Trophoblast cell (in vitro differentiated cells and primary cell): ENCODE measurements at regions not wholly inside any gene's neighbourhood (a gene's known extent, or its start where the extent isn't known, plus 50 kb on each side); places are given as distances from the start of the nearest gene placed in this dataset.
A peak's percentile ranks its signal among the peaks of the same experiment; 100 is the strongest.

Source experiments
- DNase-seq, 2 donors: peaks; one replicate each; pipeline ENCODE4 v3.0.0-alpha.2; 2016
- H2AFZ ChIP-seq: 2 replicates; pipeline ENCODE4 v1.6.1; 2013; ENCODE audit warnings: low read length, moderate library complexity, mild to moderate bottlenecking; ENCODE audit not compliant: insufficient read depth, poor library complexity
- H2AK5ac ChIP-seq: 2 replicates; pipeline ENCODE4 v1.6.1; 2013; ENCODE audit warnings: mild to moderate bottlenecking, low read length
- H2BK120ac ChIP-seq: 2 replicates; pipeline ENCODE4 v1.6.1; 2013; ENCODE audit warnings: low read length, mild to moderate bottlenecking, moderate library complexity; ENCODE audit not compliant: insufficient read depth, poor library complexity
- H2BK12ac ChIP-seq: 2 replicates; pipeline ENCODE4 v1.6.1; 2013; ENCODE audit warnings: mild to moderate bottlenecking, low read length, moderate library complexity
- H2BK5ac ChIP-seq: 2 replicates; pipeline ENCODE4 v1.6.1; 2013; ENCODE audit warnings: low read length, low read depth, moderate library complexity, mild to moderate bottlenecking; ENCODE audit not compliant: poor library complexity
- H3K14ac ChIP-seq: 2 replicates; pipeline ENCODE4 v1.6.1; 2013; ENCODE audit warnings: mild to moderate bottlenecking, low read length
- H3K18ac ChIP-seq: 2 replicates; pipeline ENCODE4 v1.6.1; 2013; ENCODE audit warnings: mild to moderate bottlenecking, low read length
- H3K23ac ChIP-seq: 2 replicates; pipeline ENCODE4 v1.6.1; 2013; ENCODE audit warnings: low read length
- H3K27ac ChIP-seq: 2 replicates; pipeline ENCODE4 v1.5.1; 2013; ENCODE audit warnings: low read depth, mild to moderate bottlenecking, inconsistent platforms, low read length, moderate library complexity
- H3K27me3 ChIP-seq: 2 replicates; pipeline ENCODE4 v1.6.1; 2013; ENCODE audit warnings: inconsistent platforms, mild to moderate bottlenecking, low read length, moderate library complexity; ENCODE audit not compliant: insufficient read depth
- H3K36me3 ChIP-seq, 2 experiments: 1 replicate in 1 of 2; 2 replicates in 1 of 2; pipeline ENCODE4 v1.6.1; 2013; ENCODE audit warnings: low read length in 2 of 2, mild to moderate bottlenecking in 2 of 2, moderate library complexity in 1 of 2; ENCODE audit not compliant: insufficient read depth in 2 of 2, control insufficient read depth in 1 of 2
- H3K4ac ChIP-seq: 2 replicates; pipeline ENCODE4 v1.6.1; 2013; ENCODE audit warnings: low read depth, mild to moderate bottlenecking, low read length, moderate library complexity
- H3K4me1 ChIP-seq, 2 experiments: 1 replicate in 1 of 2; 2 replicates in 1 of 2; pipeline ENCODE4 v1.6.1; 2013; ENCODE audit warnings: low read length in 2 of 2, mild to moderate bottlenecking in 2 of 2, moderate library complexity in 1 of 2; ENCODE audit not compliant: insufficient read depth in 2 of 2, control insufficient read depth in 1 of 2
- H3K4me2 ChIP-seq: 2 replicates; pipeline ENCODE4 v1.6.1; 2013; ENCODE audit warnings: inconsistent platforms, mild to moderate bottlenecking, low read length, moderate library complexity
- H3K4me3 ChIP-seq: 2 replicates; pipeline ENCODE4 v1.5.1; 2013; ENCODE audit warnings: mild to moderate bottlenecking, low read depth, low read length, inconsistent platforms
- H3K79me1 ChIP-seq: one replicate; pipeline ENCODE4 v1.6.1; 2013; ENCODE audit warnings: low read length
- H3K79me2 ChIP-seq: 2 replicates; pipeline ENCODE4 v1.6.1; 2013; ENCODE audit warnings: low read length, mild to moderate bottlenecking; ENCODE audit not compliant: control insufficient read depth, insufficient read depth, poor library complexity
- H3K9ac ChIP-seq: 2 replicates; pipeline ENCODE4 v1.6.1; 2013; ENCODE audit warnings: mild to moderate bottlenecking, low read length
- H3K9me3 ChIP-seq: 2 replicates; pipeline ENCODE4 v1.6.1; 2013; ENCODE audit warnings: low read depth, mild to moderate bottlenecking, control low read depth, inconsistent platforms, low read length; ENCODE audit not compliant: insufficient read depth
- H4K12ac ChIP-seq: 2 replicates; pipeline ENCODE4 v1.6.1; 2013; ENCODE audit warnings: low read depth, mild to moderate bottlenecking, low read length, moderate library complexity
- H4K8ac ChIP-seq: 2 replicates; pipeline ENCODE4 v1.6.1; 2013; ENCODE audit warnings: low read depth, mild to moderate bottlenecking, low read length, moderate library complexity
- H4K91ac ChIP-seq: one replicate; pipeline ENCODE4 v1.6.1; 2013; ENCODE audit warnings: low read depth, mild to moderate bottlenecking, low read length, moderate library complexity
- WGBS: extraction: QIAGEN DNeasy Blood & Tissue Kit; methylation state at CpG from one replicate; pipeline ENCODE4 v1.1.7; 2013; ENCODE audit warnings: missing lambda C conversion rate; ENCODE audit not compliant: insufficient read length, insufficient coverage; ENCODE audit errors: extremely low coverage; 5-methylcytosine and 5-hydroxymethylcytosine counted together

- Histone ChIP-seq H3K9ac (no peak overlapping the region), H3K79me2 (no peaks in the 10 kb centered on the region), H3K14ac (no peak overlapping the region), H4K8ac (no peak overlapping the region), H2BK12ac (no peak overlapping the region), H2BK5ac (no peak overlapping the region), H2AK5ac (no peak overlapping the region), H3K27me3 (no peaks in the 10 kb centered on the region), H2AFZ (no peak overlapping the region), H3K4me1 (no peaks in the 10 kb centered on the region), H3K27ac (no peak overlapping the region), H3K4ac (no peak overlapping the region), H3K79me1 (no peaks in the 10 kb centered on the region), H4K91ac (no peak overlapping the region), H3K4me2 (no peak overlapping the region), H2BK120ac (no peak overlapping the region), H4K12ac (no peak overlapping the region), H3K23ac (no peak overlapping the region), H3K9me3 (no peaks in the 10 kb centered on the region), H3K18ac (no peak overlapping the region), H3K4me3 (no peak overlapping the region), H3K36me3 (no peaks in the 10 kb centered on the region)
- DNase-seq, result no peak
- 100% methylated on average over 1 of the region's 5 CpGs for WGBS
Measured at GRCh38 chr20:12829170-12829569, 179.6 kb upstream of the SPTLC3 start.

- H3K79me2 ChIP-seq, result no peaks in the 10 kb centered on the region
- no peak overlapping the region for H4K8ac ChIP-seq
- no peak overlapping the region for H2AFZ ChIP-seq
- WGBS, result no CpG with 5 or more reads among the region's 1 CpG
- H3K27me3 ChIP-seq, result no peaks in the 10 kb centered on the region
- no peak overlapping the region for H2BK12ac ChIP-seq
- peaks cover 1% of the 10 kb centered on the region for H3K9me3 ChIP-seq
- H3K9ac ChIP-seq, result no peak overlapping the region
- no peak for DNase-seq
- no peak overlapping the region for H3K4me3 ChIP-seq
- H3K36me3 ChIP-seq, result no peaks in the 10 kb centered on the region
- no peak overlapping the region for H2AK5ac ChIP-seq
- H4K91ac ChIP-seq, result no peak overlapping the region
- no peak overlapping the region for H2BK120ac ChIP-seq
- H4K12ac ChIP-seq, result no peak overlapping the region
- H3K79me1 ChIP-seq, result no peaks in the 10 kb centered on the region
- no peak overlapping the region for H3K23ac ChIP-seq
- H3K4ac ChIP-seq, result no peak overlapping the region
- no peak overlapping the region for H2BK5ac ChIP-seq
- no peak overlapping the region for H3K18ac ChIP-seq
- no peak overlapping the region for H3K14ac ChIP-seq
- H3K27ac ChIP-seq, result no peak overlapping the region
- H3K4me2 ChIP-seq, result no peak overlapping the region
- H3K4me1 ChIP-seq, result peaks cover 0 to 2% of the 10 kb centered on the region in 2 experiments
Measured at GRCh38 chr20:12833861-12834260, 174.9 kb upstream of the SPTLC3 start.

DNA sequence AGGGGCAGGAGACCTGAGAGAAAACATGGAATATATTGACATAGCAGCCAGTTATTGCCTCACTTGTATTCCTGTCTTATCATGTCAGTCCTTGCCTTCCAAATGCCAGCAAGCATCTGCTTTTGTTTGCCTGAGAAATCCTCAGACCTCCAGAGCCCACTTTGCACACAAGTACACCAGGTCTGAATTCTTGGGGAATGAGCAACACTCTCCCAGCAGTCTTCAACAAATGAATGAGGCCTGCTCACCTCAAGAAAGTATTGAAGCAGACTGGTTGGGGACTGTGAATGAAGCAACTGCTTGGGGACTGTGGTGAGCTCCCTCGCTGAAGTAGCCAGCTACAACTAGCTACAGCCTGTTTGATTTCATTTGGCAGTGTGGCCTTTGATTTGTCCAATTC lies 172.8 kb upstream of the SPTLC3 start:
- Histone ChIP-seq H3K14ac (no peak overlapping the region), H3K4me1 (peaks cover 0 to 2% of the 10 kb centered on the region in 2 experiments), H2BK5ac (no peak overlapping the region), H3K23ac (no peak overlapping the region), H3K36me3 (no peaks in the 10 kb centered on the region), H3K4ac (no peak overlapping the region), H3K79me1 (no peaks in the 10 kb centered on the region), H3K18ac (no peak overlapping the region), H2BK120ac (no peak overlapping the region), H4K12ac (no peak overlapping the region), H3K9ac (no peak overlapping the region), H3K4me3 (no peak overlapping the region), H3K9me3 (peaks cover 1% of the 10 kb centered on the region), H3K27ac (peak overlapping the region; percentile 80), H3K4me2 (peak overlapping the region; percentile 35), H2BK12ac (no peak overlapping the region), H2AK5ac (no peak overlapping the region), H4K8ac (no peak overlapping the region), H4K91ac (no peak overlapping the region), H2AFZ (no peak overlapping the region), H3K27me3 (no peaks in the 10 kb centered on the region), H3K79me2 (no peaks in the 10 kb centered on the region)
- peak; percentile 31 to 66 for DNase-seq
- no CpG with 5 or more reads among the region's 1 CpG for WGBS

DNA sequence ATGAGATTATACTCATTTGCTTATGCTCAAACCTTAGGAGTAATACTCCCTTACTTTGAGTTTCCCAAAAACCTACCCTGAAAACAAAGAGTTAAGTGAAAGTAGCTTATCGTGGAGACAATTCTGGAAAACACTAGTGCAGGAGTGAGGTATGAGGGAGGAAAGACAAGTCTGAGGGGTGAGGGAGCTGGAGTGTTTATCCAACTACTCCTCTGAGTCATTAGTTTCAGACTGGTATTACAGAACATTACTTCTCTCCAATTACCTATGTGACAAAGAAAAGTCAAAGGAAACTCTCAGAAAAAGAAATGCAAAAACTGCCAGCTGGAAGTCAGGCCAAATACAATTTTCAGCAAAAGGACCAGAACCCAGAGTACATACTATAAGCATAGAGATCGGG lies 171.1 kb upstream of the SPTLC3 start:
- H3K9ac ChIP-seq, result no peak overlapping the region
- no peak overlapping the region for H3K14ac ChIP-seq
- H3K4me1 ChIP-seq, result peaks cover 0 to 2% of the 10 kb centered on the region in 2 experiments
- no peaks in the 10 kb centered on the region for H3K36me3 ChIP-seq
- no peak for DNase-seq
- H3K4me2 ChIP-seq, result no peak overlapping the region
- H3K23ac ChIP-seq, result no peak overlapping the region
- no peak overlapping the region for H3K18ac ChIP-seq
- H4K91ac ChIP-seq, result no peak overlapping the region
- no peak overlapping the region for H2AK5ac ChIP-seq
- no peak overlapping the region for H3K4ac ChIP-seq
- H2BK120ac ChIP-seq, result no peak overlapping the region
- H3K9me3 ChIP-seq, result peaks cover 1% of the 10 kb centered on the region
- peak overlapping the region; percentile 30 for H3K27ac ChIP-seq
- no peak overlapping the region for H3K4me3 ChIP-seq
- WGBS, result no CpG with 5 or more reads among the region's 2 CpGs
- no peak overlapping the region for H2BK5ac ChIP-seq
- no peak overlapping the region for H2AFZ ChIP-seq
- no peaks in the 10 kb centered on the region for H3K79me2 ChIP-seq
- H4K12ac ChIP-seq, result no peak overlapping the region
- H2BK12ac ChIP-seq, result no peak overlapping the region
- no peaks in the 10 kb centered on the region for H3K27me3 ChIP-seq
- no peak overlapping the region for H4K8ac ChIP-seq
- no peaks in the 10 kb centered on the region for H3K79me1 ChIP-seq
